CD4-positive, alpha-beta memory T cell (primary cell): ENCODE measurements at regions not wholly inside any gene's neighbourhood (a gene's known extent, or its start where the extent isn't known, plus 50 kb on each side); places are given as distances from the start of the nearest gene placed in this dataset.
A peak's percentile ranks its signal among the peaks of the same experiment; 100 is the strongest.

Source experiments
- CTCF ChIA-PET: fragments of 350-600 bp; sonication (Branson Sonifier 250); formaldehyde crosslinking; loops from one replicate; lab custom pipeline; 2021; ENCODE audit warnings: inconsistent platforms; ENCODE audit not compliant: partially characterized antibody; lab: Charles Lee
- POLR2A ChIA-PET: fragments of 350-600 bp; sonication (Branson Sonifier 250); formaldehyde crosslinking; loops from one replicate; lab custom pipeline; 2021; ENCODE audit not compliant: partially characterized antibody; lab: Charles Lee
- DNase-seq, 5 donors: peaks; one replicate each; pipeline versions ENCODE4 v3.0.0 to v3.0.0-alpha.2; 2020 to 2022; ENCODE audit warnings: mixed read lengths in 1 of 5
- H3K27ac ChIP-seq: one replicate; pipeline ENCODE4 v1.7.0; 2013; ENCODE audit warnings: low read depth, low read length
- H3K27me3 ChIP-seq: 2 replicates; pipeline ENCODE4 v1.7.0; 2013; ENCODE audit warnings: mild to moderate bottlenecking, low read length, moderate library complexity; ENCODE audit not compliant: insufficient read depth
- H3K36me3 ChIP-seq: 2 replicates; pipeline ENCODE4 v1.7.0; 2013; ENCODE audit warnings: mild to moderate bottlenecking, low read length, moderate library complexity; ENCODE audit not compliant: insufficient read depth
- H3K4me1 ChIP-seq: 2 replicates; pipeline ENCODE4 v1.7.0; 2013; ENCODE audit warnings: mild to moderate bottlenecking, low read length, moderate library complexity; ENCODE audit not compliant: insufficient read depth
- H3K4me3 ChIP-seq, 2 donors: one replicate each; pipeline ENCODE4 v1.7.0; 2013; ENCODE audit warnings: low read length in 2 of 2, mild to moderate bottlenecking in 1 of 2
- H3K9me3 ChIP-seq, 2 donors: one replicate each; pipeline ENCODE4 v1.7.0; 2013; ENCODE audit warnings: low read length in 2 of 2, control low read depth in 1 of 2; ENCODE audit not compliant: control insufficient read depth in 1 of 2
- H3K27ac Mint-ChIP-seq, 7 donors: one replicate each; pipeline ENCODE4 v1.8.0; 2020 to 2021; ENCODE audit warnings: mixed read lengths in 7 of 7, mild to moderate bottlenecking in 6 of 7, inconsistent platforms in 3 of 7, moderate library complexity in 3 of 7
- H3K27me3 Mint-ChIP-seq, 2 donors: one replicate each; pipeline ENCODE4 v1.8.0; 2020 to 2021; ENCODE audit warnings: mixed read lengths in 2 of 2
- H3K36me3 Mint-ChIP-seq, 2 donors: one replicate each; pipeline ENCODE4 v1.8.0; 2020 to 2021; ENCODE audit warnings: mixed read lengths in 2 of 2, inconsistent platforms in 1 of 2, mild to moderate bottlenecking in 1 of 2
- H3K4me1 Mint-ChIP-seq, 4 donors: one replicate each; pipeline ENCODE4 v1.8.0; 2020 to 2021; ENCODE audit warnings: mixed read lengths in 4 of 4, mild to moderate bottlenecking in 1 of 4
- H3K4me3 Mint-ChIP-seq, 8 donors: one replicate each; pipeline ENCODE4 v1.8.0; 2020 to 2021; ENCODE audit warnings: mixed read lengths in 8 of 8, mild to moderate bottlenecking in 7 of 8, moderate library complexity in 6 of 8, inconsistent platforms in 3 of 8
- H3K9me3 Mint-ChIP-seq, 8 donors: one replicate each; pipeline ENCODE4 v1.8.0; 2020 to 2021; ENCODE audit warnings: mixed read lengths in 8 of 8, mild to moderate bottlenecking in 5 of 8, inconsistent platforms in 3 of 8, moderate library complexity in 1 of 8
- intact Hi-C: fragments of 100-400 bp; cut with micrococcal nuclease; formaldehyde crosslinking; loops from one replicate; pipeline ENCODE4 v1.15.1; 2023

- Mint-ChIP-seq H3K4me1 (no peaks in the 10 kb centered on the region), H3K27me3 (peaks cover 21 to 31% of the 10 kb centered on the region in 2 donors), H3K4me3 (no peak overlapping the region), H3K27ac (no peak overlapping the region), H3K36me3 (no peaks in the 10 kb centered on the region), H3K9me3 (peaks cover 5 to 22% (median 17%) of the 10 kb centered on the region in 8 donors)
- H3K27ac ChIP-seq: no peak overlapping the region
- DNase-seq: no peak
- intact Hi-C loops: no loop called here
- H3K4me1 ChIP-seq: no peaks in the 10 kb centered on the region
- no peak overlapping the region for H3K4me3 ChIP-seq
- H3K27me3 ChIP-seq: no peaks in the 10 kb centered on the region
- POLR2A ChIA-PET: no interaction called here
- CTCF ChIA-PET: no interaction called here
- H3K36me3 ChIP-seq: no peaks in the 10 kb centered on the region
- H3K9me3 ChIP-seq: no peaks in the 10 kb centered on the region
Measured at GRCh38 chr20:63145156-63145555, 70.8 kb downstream of the YTHDF1 start.

- Mint-ChIP-seq H3K27me3 (peaks cover 6 to 23% of the 10 kb centered on the region in 2 donors), H3K4me3 (no peak overlapping the region), H3K9me3 (peaks cover 0 to 14% (median 8%) of the 10 kb centered on the region in 8 donors), H3K4me1 (no peaks in the 10 kb centered on the region), H3K27ac (no peak overlapping the region), H3K36me3 (no peaks in the 10 kb centered on the region)
- no peaks in the 10 kb centered on the region for H3K36me3 ChIP-seq
- H3K27me3 ChIP-seq: no peaks in the 10 kb centered on the region
- no peak overlapping the region for H3K27ac ChIP-seq
- H3K9me3 ChIP-seq: no peaks in the 10 kb centered on the region
- intact Hi-C loops: no loop called here
- CTCF ChIA-PET: no interaction called here
- POLR2A ChIA-PET: no interaction called here
- DNase-seq: no peak
- H3K4me1 ChIP-seq: no peaks in the 10 kb centered on the region
- H3K4me3 ChIP-seq: no peak overlapping the region
Measured at GRCh38 chr20:63142933-63143332, 73.0 kb downstream of the YTHDF1 start.

GRCh38 chr20:63141531-63141930, 74.4 kb downstream of the YTHDF1 start:
- no peaks in the 10 kb centered on the region for H3K36me3 ChIP-seq
- intact Hi-C loops: no loop called here
- Mint-ChIP-seq H3K4me3 (peak overlapping the region in 1 of 8 donors; percentile 37), H3K36me3 (no peaks in the 10 kb centered on the region), H3K9me3 (peaks cover 0 to 1% (median 0%) of the 10 kb centered on the region in 8 donors), H3K27me3 (peaks cover 5 to 21% of the 10 kb centered on the region in 2 donors), H3K4me1 (no peaks in the 10 kb centered on the region), H3K27ac (no peak overlapping the region)
- no peaks in the 10 kb centered on the region for H3K9me3 ChIP-seq
- no peak for DNase-seq
- no peak overlapping the region for H3K4me3 ChIP-seq
- no peaks in the 10 kb centered on the region for H3K4me1 ChIP-seq
- POLR2A ChIA-PET: no interaction called here
- CTCF ChIA-PET: no interaction called here
- H3K27me3 ChIP-seq: no peaks in the 10 kb centered on the region
- no peak overlapping the region for H3K27ac ChIP-seq

GRCh38 chr20:63140514-63141433, 75.2 kb downstream of the YTHDF1 start:
- Histone ChIP-seq H3K4me1 (no peaks in the 10 kb centered on the region), H3K36me3 (no peaks in the 10 kb centered on the region), H3K27me3 (no peaks in the 10 kb centered on the region), H3K9me3 (no peaks in the 10 kb centered on the region), H3K4me3 (no peak overlapping the region), H3K27ac (no peak overlapping the region)
- POLR2A ChIA-PET: no interaction called here
- DNase-seq: no peak
- intact Hi-C loops: no loop called here
- Mint-ChIP-seq H3K27ac (no peak overlapping the region), H3K27me3 (peaks cover 5 to 21% of the 10 kb centered on the region in 2 donors), H3K4me1 (no peaks in the 10 kb centered on the region), H3K9me3 (no peaks in the 10 kb centered on the region), H3K36me3 (no peaks in the 10 kb centered on the region), H3K4me3 (no peak overlapping the region)
- CTCF ChIA-PET: no interaction called here

- intact Hi-C loops: no loop called here
- H3K9me3 Mint-ChIP-seq: no peaks in the 10 kb centered on the region
- peaks cover 5 to 15% of the 10 kb centered on the region in 2 donors for H3K27me3 Mint-ChIP-seq
Measured at GRCh38 chr20:63139837-63140236, 76.1 kb downstream of the YTHDF1 start.

GRCh38 chr20:63139356-63139755, 76.6 kb downstream of the YTHDF1 start:
- no peaks in the 10 kb centered on the region for H3K36me3 ChIP-seq
- Mint-ChIP-seq H3K27ac (no peak overlapping the region), H3K4me3 (no peak overlapping the region), H3K36me3 (no peaks in the 10 kb centered on the region), H3K4me1 (no peaks in the 10 kb centered on the region), H3K9me3 (no peaks in the 10 kb centered on the region), H3K27me3 (peaks cover 5 to 15% of the 10 kb centered on the region in 2 donors)
- POLR2A ChIA-PET: no interaction called here
- no peaks in the 10 kb centered on the region for H3K9me3 ChIP-seq
- DNase-seq: no peak
- CTCF ChIA-PET: no interaction called here
- no peaks in the 10 kb centered on the region for H3K4me1 ChIP-seq
- H3K4me3 ChIP-seq: no peak overlapping the region
- H3K27ac ChIP-seq: no peak overlapping the region
- intact Hi-C loops: no loop called here
- H3K27me3 ChIP-seq: no peaks in the 10 kb centered on the region

More at GRCh38 chr20:63139837-63140236, 76.1 kb downstream of the YTHDF1 start:
- Mint-ChIP-seq H3K36me3 (no peaks in the 10 kb centered on the region), H3K4me3 (no peak overlapping the region), H3K27ac (no peak overlapping the region), H3K4me1 (no peaks in the 10 kb centered on the region)
- ChIA-PET POLR2A (no interaction called here), CTCF (no interaction called here)
- Histone ChIP-seq H3K4me1 (no peaks in the 10 kb centered on the region), H3K9me3 (no peaks in the 10 kb centered on the region), H3K36me3 (no peaks in the 10 kb centered on the region), H3K4me3 (no peak overlapping the region), H3K27me3 (no peaks in the 10 kb centered on the region), H3K27ac (no peak overlapping the region)
- no peak for DNase-seq

GRCh38 chr20:63138855-63139341, 77.0 kb downstream of the YTHDF1 start:
- no peak for DNase-seq
- Histone ChIP-seq H3K27me3 (no peaks in the 10 kb centered on the region), H3K36me3 (no peaks in the 10 kb centered on the region), H3K4me1 (no peaks in the 10 kb centered on the region), H3K9me3 (no peaks in the 10 kb centered on the region), H3K4me3 (no peak overlapping the region), H3K27ac (no peak overlapping the region)
- Mint-ChIP-seq H3K27ac (no peak overlapping the region), H3K9me3 (no peaks in the 10 kb centered on the region), H3K4me1 (no peaks in the 10 kb centered on the region), H3K36me3 (no peaks in the 10 kb centered on the region), H3K4me3 (no peak overlapping the region), H3K27me3 (peaks cover 4 to 11% of the 10 kb centered on the region in 2 donors)
- intact Hi-C loops: no loop called here
- ChIA-PET POLR2A (no interaction called here), CTCF (no interaction called here)
